Fibroblast of lung (primary cell): ENCODE measurements at regions not wholly inside any gene's neighbourhood (a gene's known extent, or its start where the extent isn't known, plus 50 kb on each side); places are given as distances from the start of the nearest gene placed in this dataset.

ENCODE experiments used
- DNase-seq, 2 donors: peaks; one replicate each; pipeline versions ENCODE4 v3.0.0 to v3.0.0-alpha.2; 2010; ENCODE audit warnings: low read depth in 2 of 2
- H2AFZ ChIP-seq: 2 replicates; pipeline ENCODE4 v1.5.1; 2012; ENCODE audit warnings: low read length, control low read depth, inconsistent platforms
- H3K27ac ChIP-seq: 2 replicates; pipeline ENCODE4 v1.5.1; 2011; ENCODE audit warnings: low read length, control low read depth; ENCODE audit not compliant: insufficient read depth
- H3K27me3 ChIP-seq: 2 replicates; pipeline ENCODE4 v1.5.1; 2011; ENCODE audit warnings: mild to moderate bottlenecking, low read length; ENCODE audit not compliant: control insufficient read depth, insufficient read depth
- H3K36me3 ChIP-seq: 2 replicates; pipeline ENCODE4 v1.5.1; 2011; ENCODE audit warnings: low read length; ENCODE audit not compliant: control insufficient read depth, insufficient read depth
- H3K4me1 ChIP-seq: 2 replicates; pipeline ENCODE4 v1.5.1; 2011; ENCODE audit warnings: low read length; ENCODE audit not compliant: control insufficient read depth, insufficient read depth; ENCODE audit errors: extremely low read depth
- H3K4me2 ChIP-seq: 2 replicates; pipeline ENCODE4 v1.5.1; 2011; ENCODE audit warnings: low read length, control low read depth; ENCODE audit not compliant: insufficient read depth; ENCODE audit errors: extremely low read depth
- H3K4me3 ChIP-seq, 4 experiments: fragments of 200-600 bp in 1 of 4; sonication (generic) in 1 of 4; replicated peaks in 1 of 4; 2 replicates each; pipeline ENCODE4 v1.5.1; 2011 to 2016; ENCODE audit warnings: low read length in 4 of 4, low read depth in 3 of 4, mild to moderate bottlenecking in 3 of 4, control low read depth in 2 of 4, inconsistent platforms in 1 of 4, mixed read lengths in 1 of 4; ENCODE audit not compliant: insufficient read depth in 1 of 4; ENCODE audit errors: control extremely low read depth in 1 of 4
- H3K79me2 ChIP-seq: 2 replicates; pipeline ENCODE4 v1.5.1; 2012; ENCODE audit warnings: mild to moderate bottlenecking, low read length, inconsistent platforms; ENCODE audit not compliant: control insufficient read depth, insufficient read depth
- H3K9ac ChIP-seq: 2 replicates; pipeline ENCODE4 v1.5.1; 2011; ENCODE audit warnings: mild to moderate bottlenecking, low read length, control low read depth; ENCODE audit not compliant: insufficient read depth
- H3K9me3 ChIP-seq: 2 replicates; pipeline ENCODE4 v1.5.1; 2012; ENCODE audit warnings: low read depth, low read length; ENCODE audit not compliant: control insufficient read depth, insufficient read depth
- H4K20me1 ChIP-seq: 2 replicates; pipeline ENCODE4 v1.5.1; 2011; ENCODE audit warnings: low read length; ENCODE audit not compliant: control insufficient read depth, insufficient read depth; ENCODE audit errors: extremely low read depth
- EZH2 ChIP-seq: IDR thresholded peaks from 2 replicates; pipeline ENCODE4 v1.5.1; 2012; ENCODE audit warnings: low read length, control low read depth, mild to moderate bottlenecking; ENCODE audit errors: missing control alignments
- TF ChIP-seq, protein P1 (sequence below), 2 donors: IDR thresholded peaks in 1 of 2; conservative IDR thresholded peaks in 1 of 2; 1 replicate in 1 of 2; 2 replicates in 1 of 2; pipeline ENCODE4 v1.5.1; 2011 to 2012; ENCODE audit warnings: low read length in 2 of 2, control low read depth in 1 of 2, inconsistent platforms in 1 of 2, low read depth in 1 of 2, mild to moderate bottlenecking in 1 of 2

- no peaks in the 10 kb centered on the region for H3K36me3 ChIP-seq
- peak; percentile 96 to 98 for DNase-seq
- peak overlapping the region; percentile 56 for H3K4me2 ChIP-seq
- no peaks in the 10 kb centered on the region for H4K20me1 ChIP-seq
- H2AFZ ChIP-seq, result no peak overlapping the region
- no peaks in the 10 kb centered on the region for H3K79me2 ChIP-seq
- H3K4me1 ChIP-seq, result peaks cover 12% of the 10 kb centered on the region
- no peaks in the 10 kb centered on the region for H3K27me3 ChIP-seq
- TF ChIP-seq, protein P1, sequence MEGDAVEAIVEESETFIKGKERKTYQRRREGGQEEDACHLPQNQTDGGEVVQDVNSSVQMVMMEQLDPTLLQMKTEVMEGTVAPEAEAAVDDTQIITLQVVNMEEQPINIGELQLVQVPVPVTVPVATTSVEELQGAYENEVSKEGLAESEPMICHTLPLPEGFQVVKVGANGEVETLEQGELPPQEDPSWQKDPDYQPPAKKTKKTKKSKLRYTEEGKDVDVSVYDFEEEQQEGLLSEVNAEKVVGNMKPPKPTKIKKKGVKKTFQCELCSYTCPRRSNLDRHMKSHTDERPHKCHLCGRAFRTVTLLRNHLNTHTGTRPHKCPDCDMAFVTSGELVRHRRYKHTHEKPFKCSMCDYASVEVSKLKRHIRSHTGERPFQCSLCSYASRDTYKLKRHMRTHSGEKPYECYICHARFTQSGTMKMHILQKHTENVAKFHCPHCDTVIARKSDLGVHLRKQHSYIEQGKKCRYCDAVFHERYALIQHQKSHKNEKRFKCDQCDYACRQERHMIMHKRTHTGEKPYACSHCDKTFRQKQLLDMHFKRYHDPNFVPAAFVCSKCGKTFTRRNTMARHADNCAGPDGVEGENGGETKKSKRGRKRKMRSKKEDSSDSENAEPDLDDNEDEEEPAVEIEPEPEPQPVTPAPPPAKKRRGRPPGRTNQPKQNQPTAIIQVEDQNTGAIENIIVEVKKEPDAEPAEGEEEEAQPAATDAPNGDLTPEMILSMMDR (conservative IDR thresholded peaks at IDR 0.05 in 1 of 2, IDR thresholded peaks at IDR 0.05 in 1 of 2; ENCODE audit: low read depth in 1 of 2, low read length in 2 of 2), result no peak
- TF ChIP-seq EZH2, result no peak
- peak overlapping the region; percentile 58 for H3K27ac ChIP-seq
- no peak overlapping the region for H3K9ac ChIP-seq
- H3K4me3 ChIP-seq, result no peak overlapping the region
- no peaks in the 10 kb centered on the region for H3K9me3 ChIP-seq
Measured at GRCh38 chr3:110814170-110815007, 257.2 kb upstream of the NECTIN3 start.

- peak overlapping the region; percentile 56 for H3K4me2 ChIP-seq
- H3K27me3 ChIP-seq, result no peaks in the 10 kb centered on the region
- H3K79me2 ChIP-seq, result no peaks in the 10 kb centered on the region
- H4K20me1 ChIP-seq, result no peaks in the 10 kb centered on the region
- no peak overlapping the region for H3K9ac ChIP-seq
- H3K4me1 ChIP-seq, result peaks cover 12% of the 10 kb centered on the region
- peak overlapping the region; percentile 22 for H2AFZ ChIP-seq
- H3K27ac ChIP-seq, result peak overlapping the region; percentile 58
- DNase-seq, result peak; percentile 86 to 94
- H3K36me3 ChIP-seq, result no peaks in the 10 kb centered on the region
- no peaks in the 10 kb centered on the region for H3K9me3 ChIP-seq
- peak overlapping the region in 1 of 4 experiments; percentile 15 for H3K4me3 ChIP-seq
- no peak for TF ChIP-seq EZH2
- TF ChIP-seq, protein P1 (conservative IDR thresholded peaks at IDR 0.05 in 1 of 2, IDR thresholded peaks at IDR 0.05 in 1 of 2; ENCODE audit: low read depth in 1 of 2, low read length in 2 of 2), result no peak
Measured at GRCh38 chr3:110815008-110815583, 256.5 kb upstream of the NECTIN3 start.

GRCh38 chr3:110816008-110816407, 255.6 kb upstream of the NECTIN3 start:
- TF ChIP-seq, protein P1 (conservative IDR thresholded peaks at IDR 0.05 in 1 of 2, IDR thresholded peaks at IDR 0.05 in 1 of 2; ENCODE audit: low read depth in 1 of 2, low read length in 2 of 2), result no peak
- no peak for TF ChIP-seq EZH2
- Histone ChIP-seq H3K4me3 (no peak overlapping the region), H3K27ac (no peak overlapping the region), H3K79me2 (no peaks in the 10 kb centered on the region), H3K36me3 (no peaks in the 10 kb centered on the region), H4K20me1 (no peaks in the 10 kb centered on the region), H3K9ac (no peak overlapping the region), H3K27me3 (no peaks in the 10 kb centered on the region), H3K4me1 (peaks cover 10% of the 10 kb centered on the region), H3K4me2 (no peak overlapping the region), H3K9me3 (no peaks in the 10 kb centered on the region), H2AFZ (no peak overlapping the region)
- DNase-seq, result no peak
